ENCODE measurements at regions not wholly inside any gene's neighbourhood (a gene's known extent, or its start where the extent isn't known, plus 50 kb on each side); places are given as distances from the start of the nearest gene placed in this dataset.

DNA sequence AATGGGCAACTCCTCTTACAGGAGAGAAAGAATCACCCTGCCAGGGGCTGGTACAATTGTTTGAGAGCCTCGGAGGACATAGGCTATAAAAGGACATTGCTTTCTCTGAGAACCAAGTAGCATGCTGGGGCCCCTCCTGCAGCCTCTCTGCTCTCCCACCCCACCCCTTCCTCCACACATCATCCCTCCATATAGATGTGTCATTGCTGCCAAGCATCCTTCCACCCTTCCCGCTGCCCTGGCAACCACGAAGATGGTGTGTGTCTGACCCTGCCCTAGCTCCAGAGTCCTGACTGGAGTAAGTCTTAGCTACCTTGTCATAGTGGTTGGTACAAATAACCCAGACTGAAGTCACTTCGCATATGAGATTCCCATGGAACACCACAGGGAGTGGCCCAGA, 129.7 kb downstream of the SNX5 start:
- TF ChIP-seq, protein P1, sequence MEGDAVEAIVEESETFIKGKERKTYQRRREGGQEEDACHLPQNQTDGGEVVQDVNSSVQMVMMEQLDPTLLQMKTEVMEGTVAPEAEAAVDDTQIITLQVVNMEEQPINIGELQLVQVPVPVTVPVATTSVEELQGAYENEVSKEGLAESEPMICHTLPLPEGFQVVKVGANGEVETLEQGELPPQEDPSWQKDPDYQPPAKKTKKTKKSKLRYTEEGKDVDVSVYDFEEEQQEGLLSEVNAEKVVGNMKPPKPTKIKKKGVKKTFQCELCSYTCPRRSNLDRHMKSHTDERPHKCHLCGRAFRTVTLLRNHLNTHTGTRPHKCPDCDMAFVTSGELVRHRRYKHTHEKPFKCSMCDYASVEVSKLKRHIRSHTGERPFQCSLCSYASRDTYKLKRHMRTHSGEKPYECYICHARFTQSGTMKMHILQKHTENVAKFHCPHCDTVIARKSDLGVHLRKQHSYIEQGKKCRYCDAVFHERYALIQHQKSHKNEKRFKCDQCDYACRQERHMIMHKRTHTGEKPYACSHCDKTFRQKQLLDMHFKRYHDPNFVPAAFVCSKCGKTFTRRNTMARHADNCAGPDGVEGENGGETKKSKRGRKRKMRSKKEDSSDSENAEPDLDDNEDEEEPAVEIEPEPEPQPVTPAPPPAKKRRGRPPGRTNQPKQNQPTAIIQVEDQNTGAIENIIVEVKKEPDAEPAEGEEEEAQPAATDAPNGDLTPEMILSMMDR (IDR thresholded peaks at IDR 0.05) = no peak
- no peak for TF ChIP-seq POLR2AphosphoS5 (IDR thresholded peaks at IDR 0.05)
